Mesothelial cell of epicardium (in vitro differentiated cells): ENCODE measurements at regions not wholly inside any gene's neighbourhood (a gene's known extent, or its start where the extent isn't known, plus 50 kb on each side); places are given as distances from the start of the nearest gene placed in this dataset.

ENCODE experiments used
- DNase-seq, 2 experiments: peaks; one replicate each; pipeline ENCODE4 v3.0.0; 2021; ENCODE audit warnings: low spot score in 2 of 2; ENCODE audit not compliant: unreplicated experiment in 2 of 2
- H3K27ac Mint-ChIP-seq: 2 replicates; pipeline ENCODE4 v1.8.0; 2021; ENCODE audit warnings: mixed read lengths
- H3K27me3 Mint-ChIP-seq: 2 replicates; pipeline ENCODE4 v1.8.0; 2021; ENCODE audit warnings: low read depth, mixed read lengths
- H3K36me3 Mint-ChIP-seq: 2 replicates; pipeline ENCODE4 v1.8.0; 2021; ENCODE audit warnings: mixed read lengths
- H3K4me1 Mint-ChIP-seq: 2 replicates; pipeline ENCODE4 v1.8.0; 2021; ENCODE audit warnings: mixed read lengths
- H3K4me3 Mint-ChIP-seq: 2 replicates; pipeline ENCODE4 v1.8.0; 2021; ENCODE audit warnings: mild to moderate bottlenecking, moderate library complexity, mixed read lengths
- H3K9me3 Mint-ChIP-seq: 2 replicates; pipeline ENCODE4 v1.8.0; 2021; ENCODE audit warnings: mixed read lengths
- CTCF ChIP-seq: fragments of 200-600 bp; sonication (generic); IDR thresholded peaks from one replicate; pipeline ENCODE4 v1.5.0; 2021; ENCODE audit warnings: antibody characterized with exemption; ENCODE audit not compliant: unreplicated experiment

DNA sequence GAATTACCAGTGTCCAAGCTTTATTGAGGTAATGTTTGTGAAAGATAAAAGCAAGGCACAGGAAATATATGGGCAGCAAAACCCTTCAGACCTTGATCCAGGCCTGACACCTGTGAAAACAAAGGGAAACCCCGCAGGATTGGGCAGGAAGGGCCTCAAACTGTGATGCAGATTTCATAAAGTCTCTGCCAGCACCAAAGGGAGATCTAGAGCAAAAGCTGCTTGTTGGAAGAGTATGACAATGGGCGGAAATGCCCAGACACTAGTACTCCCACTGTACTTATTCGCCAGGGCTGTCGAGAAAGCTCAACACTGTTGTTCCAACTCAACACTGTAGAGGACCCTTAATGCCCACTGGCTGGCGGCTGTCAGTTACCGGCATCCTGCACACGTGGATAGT lies 207.9 kb downstream of the CD47 start:
- TF ChIP-seq CTCF, result no peak
- DNase-seq, result no peak
- Mint-ChIP-seq H3K36me3 (no peaks in the 10 kb centered on the region), H3K27ac (no peak overlapping the region), H3K9me3 (no peaks in the 10 kb centered on the region), H3K4me1 (peaks cover 3% of the 10 kb centered on the region), H3K4me3 (no peak overlapping the region), H3K27me3 (no peaks in the 10 kb centered on the region)

DNA sequence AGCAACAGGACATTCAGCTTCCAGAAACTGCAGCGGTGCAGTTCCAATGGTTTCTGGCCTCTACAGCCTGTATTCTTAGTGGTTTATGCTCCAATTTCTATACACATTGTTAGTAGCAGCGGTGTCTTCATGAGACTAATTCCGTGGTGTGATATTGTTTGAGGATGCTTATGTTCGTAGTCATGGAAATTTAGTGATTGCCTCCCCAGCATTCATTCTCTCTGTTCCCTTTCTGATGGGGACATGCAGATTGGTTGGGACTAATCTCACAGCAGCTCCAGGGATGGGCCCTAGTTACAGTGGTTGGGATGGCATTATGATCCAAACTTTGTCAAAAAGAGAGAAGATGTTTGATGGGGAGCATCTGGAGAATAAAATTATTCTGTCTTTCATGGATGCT lies 208.6 kb downstream of the CD47 start:
- Mint-ChIP-seq H3K9me3 (no peaks in the 10 kb centered on the region), H3K36me3 (no peaks in the 10 kb centered on the region), H3K4me3 (no peak overlapping the region), H3K27me3 (no peaks in the 10 kb centered on the region), H3K4me1 (peaks cover 3% of the 10 kb centered on the region), H3K27ac (no peak overlapping the region)
- TF ChIP-seq CTCF, result no peak
- DNase-seq, result no peak

DNA sequence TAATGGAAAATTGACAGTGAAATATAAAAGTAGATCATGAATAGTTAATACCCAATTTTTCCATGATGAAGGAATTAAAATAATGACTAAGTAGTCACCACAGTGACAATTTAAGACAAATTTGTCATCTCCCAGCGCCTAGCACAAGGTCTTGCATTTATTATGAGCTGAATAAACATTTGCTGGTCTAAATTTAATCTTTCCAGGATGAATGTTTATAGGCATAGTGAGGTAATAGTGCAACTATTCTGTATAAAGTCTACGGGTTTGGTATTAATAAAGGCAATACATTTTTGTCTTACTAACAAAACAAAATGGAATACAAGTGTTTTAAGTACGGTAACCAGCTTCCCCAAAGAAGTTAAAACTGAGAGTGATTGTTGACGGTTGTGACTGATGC lies 209.3 kb downstream of the CD47 start:
- Mint-ChIP-seq H3K4me3 (no peak overlapping the region), H3K9me3 (no peaks in the 10 kb centered on the region), H3K27me3 (no peaks in the 10 kb centered on the region), H3K27ac (no peak overlapping the region), H3K4me1 (peaks cover 3% of the 10 kb centered on the region), H3K36me3 (no peaks in the 10 kb centered on the region)
- TF ChIP-seq CTCF, result no peak
- DNase-seq, result no peak

DNA sequence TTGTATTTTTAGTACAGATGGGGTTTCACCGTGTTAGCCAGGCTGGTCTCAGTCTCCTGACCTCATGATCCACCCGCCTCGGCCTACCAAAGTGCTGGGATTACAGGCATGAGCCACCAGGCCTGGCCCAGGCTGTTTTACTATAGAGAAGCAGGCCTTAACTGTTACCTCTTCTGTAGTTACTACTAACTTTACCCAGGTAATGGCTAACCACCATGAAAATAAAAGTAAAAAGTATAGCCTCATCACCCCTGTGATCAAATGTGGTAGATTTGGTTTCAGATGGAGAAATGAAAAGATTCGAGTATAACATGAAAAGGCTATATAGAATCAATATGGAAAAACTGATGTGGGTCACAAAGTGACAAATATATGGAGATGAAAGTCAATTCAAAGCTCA lies 210.1 kb downstream of the CD47 start:
- H3K4me1 Mint-ChIP-seq, result peaks cover 3% of the 10 kb centered on the region
- no peak overlapping the region for H3K4me3 Mint-ChIP-seq
- no peaks in the 10 kb centered on the region for H3K27me3 Mint-ChIP-seq
- H3K27ac Mint-ChIP-seq, result no peak overlapping the region
- H3K9me3 Mint-ChIP-seq, result no peaks in the 10 kb centered on the region
- TF ChIP-seq CTCF, result no peak
- DNase-seq, result no peak
- H3K36me3 Mint-ChIP-seq, result no peaks in the 10 kb centered on the region

- no peak overlapping the region for H3K27ac Mint-ChIP-seq
- no peak overlapping the region for H3K4me3 Mint-ChIP-seq
- no peak for DNase-seq
- no peaks in the 10 kb centered on the region for H3K36me3 Mint-ChIP-seq
- peaks cover 8% of the 10 kb centered on the region for H3K9me3 Mint-ChIP-seq
- H3K4me1 Mint-ChIP-seq, result no peaks in the 10 kb centered on the region
- no peaks in the 10 kb centered on the region for H3K27me3 Mint-ChIP-seq
- TF ChIP-seq CTCF, result no peak
Measured at GRCh38 chr3:107877936-107878335, 212.9 kb downstream of the CD47 start.

DNA sequence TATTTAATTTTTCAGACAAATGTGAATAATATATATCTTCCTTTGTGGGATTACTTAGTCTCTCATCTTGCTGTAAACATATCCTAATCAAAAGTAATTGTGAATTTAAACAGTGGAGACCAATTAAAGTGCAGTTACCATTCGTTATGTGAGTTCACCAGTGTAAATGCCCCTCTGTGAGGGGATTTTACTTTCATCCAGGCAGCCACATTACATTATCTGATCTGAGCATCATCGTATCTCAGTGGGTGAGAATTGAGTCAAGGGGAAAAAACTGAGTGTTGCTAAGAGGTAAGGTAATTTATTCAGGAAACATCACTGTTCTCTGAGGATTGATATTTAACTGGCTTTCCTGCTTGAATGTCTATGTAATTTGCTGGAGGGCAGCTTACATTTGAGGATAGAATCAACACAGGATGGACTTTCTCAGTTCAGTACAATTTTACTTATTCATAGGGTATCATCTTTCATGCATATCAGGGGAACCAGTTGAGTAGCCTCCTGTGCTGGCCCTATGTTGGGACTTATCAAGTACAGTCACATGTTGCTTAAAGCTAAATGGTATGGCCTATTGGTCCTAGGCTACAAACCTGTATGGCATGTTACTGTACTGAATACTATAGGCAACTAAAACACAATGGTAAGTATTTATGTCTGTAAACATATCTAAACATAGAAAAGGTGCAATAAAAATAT lies 219.7 kb downstream of the CD47 start:
- H3K36me3 Mint-ChIP-seq, result no peaks in the 10 kb centered on the region
- H3K4me3 Mint-ChIP-seq, result no peak overlapping the region
- no peak for DNase-seq
- H3K4me1 Mint-ChIP-seq, result peaks cover 25% of the 10 kb centered on the region
- peak overlapping the region; percentile 2 for H3K27ac Mint-ChIP-seq
- no peaks in the 10 kb centered on the region for H3K27me3 Mint-ChIP-seq
- TF ChIP-seq CTCF, result no peak
- H3K9me3 Mint-ChIP-seq, result peaks cover 8% of the 10 kb centered on the region
